ENCODE measurements at regions not wholly inside any gene's neighbourhood (a gene's known extent, or its start where the extent isn't known, plus 50 kb on each side); places are given as distances from the start of the nearest gene placed in this dataset.

- intact Hi-C loops (cut with micrococcal nuclease) = no loop called here
- H3K27me3 ChIP-seq (ENCODE audit: low read depth) = peaks cover 4% of the 10 kb centered on the region
- H3K36me3 ChIP-seq = no peaks in the 10 kb centered on the region
- H3K9me3 ChIP-seq (replicated peaks) = peaks cover 11% of the 10 kb centered on the region
- peaks cover 11% of the 10 kb centered on the region for H3K4me1 ChIP-seq
- no peak overlapping the region for H3K27ac ChIP-seq (replicated peaks)
- DNase-seq = no peak
- no peak for TF ChIP-seq CTCF (IDR thresholded peaks at IDR 0.05; ENCODE audit: borderline replicate concordance)
- H3K4me3 ChIP-seq = no peak overlapping the region
Observed at GRCh38 chr1:212553676-212554075, 54.9 kb upstream of the ATF3 start.

- no peak for DNase-seq
- Histone ChIP-seq H3K27ac (replicated peaks) (no peak overlapping the region), H3K36me3 (no peaks in the 10 kb centered on the region), H3K4me3 (no peak overlapping the region), H3K27me3 (ENCODE audit: low read depth) (peaks cover 4% of the 10 kb centered on the region), H3K9me3 (replicated peaks) (peaks cover 11% of the 10 kb centered on the region), H3K4me1 (peaks cover 16% of the 10 kb centered on the region)
- no peak for TF ChIP-seq CTCF (IDR thresholded peaks at IDR 0.05; ENCODE audit: borderline replicate concordance)
- intact Hi-C loops (cut with micrococcal nuclease) = no loop called here
Observed at GRCh38 chr1:212554401-212554800, 54.2 kb upstream of the ATF3 start.

- H3K9me3 ChIP-seq (replicated peaks) = peaks cover 11% of the 10 kb centered on the region
- no peak overlapping the region for H3K27ac ChIP-seq (replicated peaks)
- no peak for TF ChIP-seq CTCF (IDR thresholded peaks at IDR 0.05; ENCODE audit: borderline replicate concordance)
- no peaks in the 10 kb centered on the region for H3K36me3 ChIP-seq
- intact Hi-C loops (cut with micrococcal nuclease) = no loop called here
- no peak for DNase-seq
- H3K27me3 ChIP-seq (ENCODE audit: low read depth) = no peaks in the 10 kb centered on the region
- no peak overlapping the region for H3K4me3 ChIP-seq
- H3K4me1 ChIP-seq = peaks cover 18% of the 10 kb centered on the region
Observed at GRCh38 chr1:212555426-212555825, 53.1 kb upstream of the ATF3 start.

- TF ChIP-seq CTCF (IDR thresholded peaks at IDR 0.05; ENCODE audit: borderline replicate concordance) = no peak
- DNase-seq = no peak
- H3K4me1 ChIP-seq = peaks cover 25% of the 10 kb centered on the region
- peaks cover 11% of the 10 kb centered on the region for H3K9me3 ChIP-seq (replicated peaks)
- H3K27me3 ChIP-seq (ENCODE audit: low read depth) = no peaks in the 10 kb centered on the region
- no peak overlapping the region for H3K4me3 ChIP-seq
- H3K27ac ChIP-seq (replicated peaks) = no peak overlapping the region
- no peaks in the 10 kb centered on the region for H3K36me3 ChIP-seq
- intact Hi-C loops (cut with micrococcal nuclease) = no loop called here
Observed at GRCh38 chr1:212556822-212557549, 51.6 kb upstream of the ATF3 start.

- intact Hi-C loops (cut with micrococcal nuclease) = no loop called here
- peak; percentile 58 for DNase-seq
- TF ChIP-seq CTCF (IDR thresholded peaks at IDR 0.05; ENCODE audit: borderline replicate concordance) = peak; percentile 14
- Histone ChIP-seq H3K27me3 (ENCODE audit: low read depth) (no peaks in the 10 kb centered on the region), H3K27ac (replicated peaks) (peak overlapping the region; percentile 96), H3K4me1 (peaks cover 25% of the 10 kb centered on the region), H3K4me3 (peak overlapping the region; percentile 76), H3K36me3 (no peaks in the 10 kb centered on the region), H3K9me3 (replicated peaks) (peaks cover 16% of the 10 kb centered on the region)
Observed at GRCh38 chr1:212557739-212558692, 50.5 kb upstream of the ATF3 start.

Data from left ventricle myocardium inferior (tissue), 1 donor.